Activated T-helper 1 cell treated with Interleukin-2 at 50 U/mL for 16 hours (primary cell): ENCODE measurements at regions not wholly inside any gene's neighbourhood (a gene's known extent, or its start where the extent isn't known, plus 50 kb on each side); places are given as distances from the start of the nearest gene placed in this dataset.
"Not testable (repeated sequence)": the region's sequence is repeated elsewhere in the genome, so short reads cannot be mapped to it uniquely, and the experiment has no call there.

Experiments
- DNase-seq: peaks from one replicate; pipeline ENCODE4 v3.0.0-alpha.2; 2020; ENCODE audit warnings: low read depth

DNA sequence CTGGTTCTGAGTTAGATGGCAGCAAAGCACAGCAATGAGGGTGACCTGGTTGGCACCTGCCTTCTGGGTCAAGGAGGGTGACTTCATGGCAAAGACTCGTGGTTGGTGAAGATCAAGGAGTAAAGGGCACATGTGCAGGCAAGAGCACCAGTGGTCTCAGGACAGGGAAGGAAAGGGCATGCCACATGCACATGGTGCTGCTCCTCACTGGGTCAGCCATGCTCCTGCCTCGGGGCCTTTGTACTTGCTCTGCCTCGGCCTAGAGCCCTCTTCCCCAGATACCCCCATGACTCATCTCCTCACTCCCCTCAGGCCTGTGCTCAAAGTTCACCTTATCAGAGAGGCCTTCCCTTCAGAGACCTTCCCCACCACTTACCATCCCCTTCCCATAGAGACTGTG is 106.7 kb upstream of the KDM7A start:
- no peak for DNase-seq

- DNase-seq, result no peak
These were observed 105.2 kb upstream of the KDM7A start for GRCh38 chr7:140281960-140282359.

- DNase-seq, result no peak
These were observed 104.5 kb upstream of the KDM7A start for GRCh38 chr7:140281255-140281654.

DNA sequence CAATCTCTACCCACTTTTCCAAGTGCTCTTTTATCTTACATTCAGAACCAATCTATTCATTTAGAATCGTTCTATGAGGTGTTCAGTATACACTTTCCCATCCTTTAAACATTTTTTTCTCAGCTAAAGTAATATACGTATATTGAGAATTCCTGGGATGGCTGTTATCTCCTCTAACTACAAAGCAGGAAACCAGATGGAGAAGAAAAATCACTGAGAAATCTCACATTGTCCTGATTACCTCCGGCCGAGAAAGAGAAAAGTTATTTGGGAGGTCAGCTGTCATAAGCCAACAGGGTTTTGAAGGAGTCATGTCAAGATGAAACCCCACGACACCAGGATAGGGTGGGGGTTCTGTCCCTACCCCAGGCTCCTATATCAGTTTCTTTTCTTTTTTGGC is 99.2 kb upstream of the KDM7A start:
- DNase-seq, result no peak

GRCh38 chr7:140275069-140275965 is 98.5 kb upstream of the KDM7A start:
- no peak for DNase-seq

GRCh38 chr7:140273417-140273816 is 96.6 kb upstream of the KDM7A start:
- no peak for DNase-seq

DNA sequence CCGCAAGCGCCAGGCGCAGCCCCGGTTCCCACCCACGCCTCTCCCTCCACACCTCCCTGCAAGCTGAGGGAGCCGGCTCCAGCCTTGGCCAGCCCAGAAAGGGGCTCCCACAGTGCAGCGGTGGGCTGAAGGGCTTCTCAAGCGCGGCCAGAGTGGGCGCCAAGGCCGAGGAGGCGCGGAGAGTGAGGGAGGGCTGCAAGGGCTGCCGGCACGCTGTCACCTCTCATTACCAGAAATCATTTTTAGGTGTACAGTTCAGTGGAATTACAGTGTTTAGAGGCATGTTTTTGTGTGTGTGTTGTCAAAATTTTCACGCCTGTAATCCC is 94.8 kb upstream of the KDM7A start:
- DNase-seq, result not testable (repeated sequence)

GRCh38 chr7:140269004-140269638 is 92.3 kb upstream of the KDM7A start:
- no peak for DNase-seq

- no peak for DNase-seq
These were observed 90.8 kb upstream of the KDM7A start for GRCh38 chr7:140267381-140268226.

- no peak for DNase-seq
These were observed 86.5 kb upstream of the KDM7A start for GRCh38 chr7:140263277-140263676.

DNA sequence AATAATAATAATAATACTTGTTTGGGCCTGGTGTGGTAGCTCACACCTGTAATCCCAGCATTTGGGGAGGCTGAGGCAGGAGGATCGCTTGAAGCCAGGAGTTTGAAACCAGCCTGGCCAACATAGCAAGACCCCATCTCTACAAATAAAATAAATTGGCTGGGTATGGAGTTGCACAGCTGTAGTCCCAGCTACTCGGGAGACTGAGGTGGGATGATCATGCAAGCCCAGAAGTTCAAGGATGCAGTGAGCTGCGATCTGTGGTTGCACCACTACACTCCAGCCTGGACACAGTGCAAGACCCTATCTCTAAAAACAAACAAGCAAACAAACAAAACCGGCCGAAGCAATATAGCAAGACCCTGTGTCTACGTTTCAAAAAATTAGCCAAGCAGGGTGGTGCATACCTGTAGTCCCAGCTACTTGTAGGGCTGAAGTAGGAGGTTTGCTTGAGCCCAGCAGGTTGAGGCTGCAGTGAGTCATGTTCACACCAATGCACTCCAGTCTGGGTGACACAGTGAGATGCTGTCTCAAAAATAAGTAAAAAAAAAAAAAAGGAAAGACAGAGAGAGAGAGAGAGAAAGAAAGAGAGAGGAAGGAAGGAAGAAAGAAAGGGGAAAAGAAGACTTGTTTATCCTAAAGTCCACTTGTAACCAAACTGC is 85.6 kb upstream of the KDM7A start:
- no peak for DNase-seq

DNA sequence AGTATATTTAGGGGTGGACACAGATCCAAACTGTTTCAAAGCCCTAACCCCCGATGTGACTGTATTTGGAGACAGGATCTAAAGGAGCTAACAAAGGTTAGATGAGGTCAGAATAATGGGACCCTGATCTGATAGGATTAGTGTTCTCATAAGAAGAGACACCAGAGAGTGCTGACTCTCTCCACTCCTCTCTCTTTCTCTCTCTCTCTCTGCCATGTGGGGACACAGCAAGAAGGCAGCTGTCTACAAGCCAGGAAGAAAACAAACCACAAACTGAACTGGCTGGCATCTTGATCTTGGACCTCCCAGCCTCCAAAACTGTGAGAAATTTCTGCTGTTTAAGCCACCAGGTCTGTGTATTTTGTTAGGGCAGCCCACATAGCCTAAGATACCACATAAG is 84.7 kb upstream of the KDM7A start:
- no peak for DNase-seq

GRCh38 chr7:140261105-140261486 is 84.3 kb upstream of the KDM7A start:
- DNase-seq, result no peak

DNA sequence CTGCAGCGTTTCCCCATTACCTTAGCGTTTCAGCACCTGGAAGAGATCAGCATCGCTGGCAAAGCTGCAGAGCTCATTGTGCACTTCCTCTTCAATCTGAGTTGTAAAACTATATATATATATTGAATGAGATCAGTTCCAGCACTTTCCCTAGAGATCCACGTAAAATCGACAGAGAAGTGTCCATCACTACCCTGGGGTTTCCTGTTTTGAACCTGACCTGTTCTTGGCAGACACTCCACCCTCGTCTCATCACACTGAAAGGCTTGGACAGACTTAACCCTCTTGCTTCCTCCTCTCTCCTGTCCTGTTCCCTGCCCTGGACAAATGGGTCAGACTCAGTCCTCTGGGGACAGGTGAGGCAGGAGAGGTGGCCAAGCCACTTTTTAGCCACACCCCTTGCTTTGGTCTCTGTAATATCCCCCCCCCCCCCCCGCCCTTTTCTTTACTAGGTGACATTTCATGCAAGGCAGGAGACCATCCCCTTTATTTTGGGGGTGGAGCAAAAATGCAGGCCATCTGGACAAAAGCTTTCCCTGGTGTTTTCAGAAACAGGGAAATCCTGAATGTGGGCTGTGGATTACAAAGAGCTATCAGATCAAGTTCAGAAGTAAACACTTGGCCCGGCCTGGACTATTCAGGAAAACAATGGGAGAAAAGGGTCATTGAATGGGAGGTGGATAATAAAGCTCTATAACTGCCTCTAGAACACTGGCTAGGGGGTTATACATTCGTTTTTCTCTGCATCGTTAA is 83.7 kb upstream of the KDM7A start:
- no peak for DNase-seq

DNA sequence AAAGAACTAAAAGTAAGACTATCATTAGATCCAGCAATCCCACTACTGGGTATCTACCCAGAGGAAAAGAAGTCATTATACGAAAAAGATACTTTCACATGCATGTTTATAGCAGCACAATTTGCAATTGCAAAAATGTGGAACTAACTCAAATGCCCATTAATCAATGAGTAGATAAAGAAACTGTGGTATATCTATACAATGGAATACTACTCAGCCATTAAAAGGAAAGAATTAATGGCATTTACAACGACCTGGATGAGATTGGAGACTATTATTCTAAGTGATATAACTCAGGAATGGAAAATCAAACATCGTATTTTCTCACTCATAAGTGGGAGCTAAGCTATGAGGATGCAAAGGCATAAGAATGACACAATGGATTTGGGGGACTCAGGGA is 80.5 kb upstream of the KDM7A start:
- DNase-seq, result not testable (repeated sequence)

GRCh38 chr7:140254976-140255375 is 78.2 kb upstream of the KDM7A start:
- not testable (repeated sequence) for DNase-seq

DNA sequence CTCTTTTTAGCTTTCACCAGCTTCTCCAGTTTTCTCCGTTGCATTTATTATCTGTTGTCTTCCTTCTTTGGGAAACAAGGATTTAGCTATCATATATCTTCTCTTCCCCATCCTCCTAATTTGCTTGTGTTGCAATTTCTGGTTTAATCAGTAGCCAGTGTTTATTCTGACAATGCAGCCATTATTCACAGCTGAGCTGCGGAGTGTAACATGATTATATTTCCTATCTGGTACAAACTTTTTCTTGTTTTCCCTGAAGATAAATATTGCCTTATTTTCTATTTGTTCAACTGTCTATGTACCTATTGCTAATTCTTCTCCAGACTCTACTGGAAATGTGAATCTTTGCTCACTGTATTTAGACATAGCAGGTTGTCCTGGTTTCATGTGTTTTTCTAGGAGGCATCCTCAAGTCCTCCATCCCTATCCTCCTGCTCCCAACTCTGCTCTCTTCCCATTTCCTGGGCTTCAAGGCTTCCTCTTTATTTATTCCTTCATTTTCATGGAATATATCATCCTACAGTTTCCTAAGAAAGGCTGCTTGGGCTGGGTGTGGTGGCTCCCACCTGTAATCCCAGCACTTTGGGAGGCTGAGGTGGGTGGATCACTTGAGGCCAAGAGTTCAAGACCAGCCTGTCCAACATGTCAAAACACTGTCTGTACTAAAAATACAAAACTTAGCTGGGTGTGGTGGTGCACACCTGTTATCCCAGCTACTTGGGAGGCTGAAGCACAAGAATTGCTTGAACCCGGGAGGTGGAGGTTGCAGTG is 72.4 kb upstream of the KDM7A start:
- no peak for DNase-seq

GRCh38 chr7:140247559-140247958 is 70.8 kb upstream of the KDM7A start:
- no peak for DNase-seq

DNA sequence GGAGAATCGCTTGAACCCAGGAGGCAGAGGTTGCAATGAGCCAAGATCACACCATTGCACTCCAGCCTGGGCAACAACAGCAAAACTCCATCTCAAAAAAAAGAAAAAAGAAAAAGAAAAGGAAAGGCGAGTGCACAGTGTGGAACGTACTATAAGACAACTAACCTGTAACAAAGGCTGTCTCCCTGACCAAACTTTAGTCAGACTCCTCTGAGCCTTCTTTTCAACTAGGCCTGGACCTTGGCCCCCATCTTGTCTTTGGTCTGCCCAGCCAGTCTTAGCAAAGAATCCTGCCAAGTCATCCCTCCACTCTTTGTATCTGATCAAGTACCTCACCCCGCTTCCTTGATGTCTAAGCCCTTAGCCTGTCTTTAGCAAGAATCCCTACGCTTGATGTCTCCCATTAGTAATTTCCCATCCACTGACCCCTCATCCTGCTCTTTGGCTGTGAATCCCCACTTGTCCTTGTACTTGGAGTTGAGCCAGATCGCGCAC is 68.9 kb upstream of the KDM7A start:
- DNase-seq, result no peak
